ENCODE measurements at regions not wholly inside any gene's neighbourhood (a gene's known extent, or its start where the extent isn't known, plus 50 kb on each side); places are given as distances from the start of the nearest gene placed in this dataset.

GRCh38 chr1:233834609-233835008 is 69.9 kb upstream of the SLC35F3 start:
- TF ChIP-seq CTCF (IDR thresholded peaks at IDR 0.05) (no peak), EZH2 (IDR thresholded peaks at IDR 0.05; ENCODE audit: borderline replicate concordance, insufficient read depth, low read depth, low read length, poor library complexity, severe bottlenecking) (no peak)

Data from B cell (primary cell).